Kidney epithelial cell (primary cell): ENCODE measurements at regions not wholly inside any gene's neighbourhood (a gene's known extent, or its start where the extent isn't known, plus 50 kb on each side); places are given as distances from the start of the nearest gene placed in this dataset.

Source experiments
- DNase-seq: peaks from one replicate; pipeline ENCODE4 v3.0.0-alpha.2; 2010; ENCODE audit warnings: low read depth
- H3K27me3 ChIP-seq: 2 replicates; pipeline ENCODE4 v1.6.0; 2011; ENCODE audit warnings: low read length; ENCODE audit not compliant: control insufficient read depth, insufficient read depth
- H3K36me3 ChIP-seq: 2 replicates; pipeline ENCODE4 v1.5.1; 2011; ENCODE audit warnings: low read length; ENCODE audit not compliant: control insufficient read depth, insufficient read depth
- H3K4me3 ChIP-seq: 2 replicates; pipeline ENCODE4 v1.5.1; 2011; ENCODE audit warnings: low read depth, mild to moderate bottlenecking, control low read depth, low read length
- CTCF ChIP-seq: IDR thresholded peaks from 2 replicates; pipeline ENCODE4 v1.5.1; 2011; ENCODE audit warnings: mild to moderate bottlenecking, moderate library complexity, low read length, control low read depth, inconsistent platforms; ENCODE audit not compliant: insufficient read depth, poor library complexity, severe bottlenecking

GRCh38 chr21:27406300-27407009, 439.6 kb upstream of the ADAMTS5 start:
- H3K4me3 ChIP-seq: no peak overlapping the region
- H3K36me3 ChIP-seq: no peaks in the 10 kb centered on the region
- H3K27me3 ChIP-seq: no peaks in the 10 kb centered on the region
- no peak for DNase-seq
- no peak for TF ChIP-seq CTCF

DNA sequence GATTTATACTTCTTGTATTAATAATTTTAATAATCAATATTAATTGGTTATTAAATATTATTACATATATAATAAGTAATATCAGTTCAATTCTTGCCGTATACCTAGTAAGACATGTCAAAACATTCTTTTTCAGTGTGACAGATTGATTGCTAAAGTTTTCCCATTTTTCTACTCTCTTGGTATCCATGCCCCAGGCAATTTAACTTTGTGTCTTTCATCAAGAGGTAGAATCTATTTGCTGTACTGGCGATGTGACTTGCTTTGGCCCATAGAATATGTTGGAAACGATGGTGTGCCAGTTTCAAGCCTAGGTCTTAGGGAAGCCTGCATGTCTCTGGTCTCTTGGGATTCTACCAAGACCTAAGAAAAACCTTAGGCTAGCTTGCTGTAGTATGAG, 436.1 kb upstream of the ADAMTS5 start:
- no peak for DNase-seq
- TF ChIP-seq CTCF: no peak
- Histone ChIP-seq H3K36me3 (no peaks in the 10 kb centered on the region), H3K27me3 (no peaks in the 10 kb centered on the region), H3K4me3 (no peak overlapping the region)

GRCh38 chr21:27400045-27400444, 433.2 kb upstream of the ADAMTS5 start:
- Histone ChIP-seq H3K27me3 (no peaks in the 10 kb centered on the region), H3K4me3 (no peak overlapping the region), H3K36me3 (no peaks in the 10 kb centered on the region)
- no peak for DNase-seq
- no peak for TF ChIP-seq CTCF

DNA sequence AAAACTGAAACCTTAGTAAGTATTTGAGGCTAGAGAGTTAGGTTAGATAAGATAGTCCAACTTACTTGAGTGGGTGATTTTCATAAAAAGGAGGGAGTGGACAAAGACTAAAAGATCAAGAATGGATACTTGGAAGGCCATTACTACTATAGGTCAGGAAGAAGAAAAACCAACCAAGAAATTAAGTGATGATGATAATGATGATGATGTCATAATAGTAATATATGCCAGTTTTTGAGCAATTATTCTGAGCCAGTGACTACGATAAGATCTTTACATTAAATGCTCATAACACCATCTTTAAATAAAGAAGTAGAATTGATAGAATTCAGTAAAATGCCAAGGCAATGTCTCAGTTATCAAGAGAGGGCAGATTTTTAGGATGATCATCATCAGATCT, 430.7 kb upstream of the ADAMTS5 start:
- Histone ChIP-seq H3K36me3 (no peaks in the 10 kb centered on the region), H3K4me3 (no peak overlapping the region), H3K27me3 (no peaks in the 10 kb centered on the region)
- no peak for TF ChIP-seq CTCF
- no peak for DNase-seq

- Histone ChIP-seq H3K27me3 (no peaks in the 10 kb centered on the region), H3K4me3 (no peak overlapping the region), H3K36me3 (no peaks in the 10 kb centered on the region)
- DNase-seq: no peak
- TF ChIP-seq CTCF: no peak
Measured at GRCh38 chr21:27393726-27394125, 426.8 kb upstream of the ADAMTS5 start.

- Histone ChIP-seq H3K27me3 (no peaks in the 10 kb centered on the region), H3K4me3 (no peak overlapping the region), H3K36me3 (no peaks in the 10 kb centered on the region)
- no peak for TF ChIP-seq CTCF
- DNase-seq: no peak
Measured at GRCh38 chr21:27391990-27392389, 425.1 kb upstream of the ADAMTS5 start.
